Ovary (tissue), 3 donors: ENCODE measurements at regions not wholly inside any gene's neighbourhood (a gene's known extent, or its start where the extent isn't known, plus 50 kb on each side); places are given as distances from the start of the nearest gene placed in this dataset.

Experiments
- POLR2A ChIP-seq: fragments of 450-650 bp; IDR thresholded peaks from one replicate; pipeline ENCODE4 v1.6.1; 2017; ENCODE audit warnings: antibody characterized with exemption, mild to moderate bottlenecking, moderate library complexity
- TF ChIP-seq, protein P1 (sequence below), 3 donors: fragments of 450-650 bp in 2 of 3; fragments of 200-600 bp in 1 of 3; IDR thresholded peaks; one replicate each; pipeline versions ENCODE4 v1.5.1 to v1.8.0; 2016 to 2022; ENCODE audit warnings: antibody characterized with exemption in 3 of 3, mild to moderate bottlenecking in 1 of 3
- donor health status: DM: no; HTN: no; CAD: no.

- no peak for TF ChIP-seq POLR2A
- TF ChIP-seq, protein P1, sequence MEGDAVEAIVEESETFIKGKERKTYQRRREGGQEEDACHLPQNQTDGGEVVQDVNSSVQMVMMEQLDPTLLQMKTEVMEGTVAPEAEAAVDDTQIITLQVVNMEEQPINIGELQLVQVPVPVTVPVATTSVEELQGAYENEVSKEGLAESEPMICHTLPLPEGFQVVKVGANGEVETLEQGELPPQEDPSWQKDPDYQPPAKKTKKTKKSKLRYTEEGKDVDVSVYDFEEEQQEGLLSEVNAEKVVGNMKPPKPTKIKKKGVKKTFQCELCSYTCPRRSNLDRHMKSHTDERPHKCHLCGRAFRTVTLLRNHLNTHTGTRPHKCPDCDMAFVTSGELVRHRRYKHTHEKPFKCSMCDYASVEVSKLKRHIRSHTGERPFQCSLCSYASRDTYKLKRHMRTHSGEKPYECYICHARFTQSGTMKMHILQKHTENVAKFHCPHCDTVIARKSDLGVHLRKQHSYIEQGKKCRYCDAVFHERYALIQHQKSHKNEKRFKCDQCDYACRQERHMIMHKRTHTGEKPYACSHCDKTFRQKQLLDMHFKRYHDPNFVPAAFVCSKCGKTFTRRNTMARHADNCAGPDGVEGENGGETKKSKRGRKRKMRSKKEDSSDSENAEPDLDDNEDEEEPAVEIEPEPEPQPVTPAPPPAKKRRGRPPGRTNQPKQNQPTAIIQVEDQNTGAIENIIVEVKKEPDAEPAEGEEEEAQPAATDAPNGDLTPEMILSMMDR (IDR thresholded peaks at IDR 0.05): no peak
These were observed 242.4 kb upstream of the PCSK5 start for GRCh38 chr9:75648034-75648433.
